Stimulated activated naive B cell treated with anti-CD40 and anti-IgM and Interleukin-4, amounts not matched to agents 10 μg/mL and 1 μg/mL and 100 μg/mL, for 72 hours (primary cell): ENCODE measurements at regions not wholly inside any gene's neighbourhood (a gene's known extent, or its start where the extent isn't known, plus 50 kb on each side); places are given as distances from the start of the nearest gene placed in this dataset.

Experiments
- ATAC-seq, 2 donors: fragments of 150-1000 bp; cut with Tn5 transposase; replicated peaks; 2 replicates each; pipeline ENCODE4 v1.10.0; 2021; ENCODE audit warnings: moderate library complexity in 1 of 2
- DNase-seq: peaks from one replicate; pipeline ENCODE4 v3.0.0; 2021
- H3K27ac Mint-ChIP-seq: one replicate; pipeline ENCODE4 v1.8.0; 2022; ENCODE audit warnings: mild to moderate bottlenecking, mixed read lengths
- H3K27me3 Mint-ChIP-seq, 2 donors: one replicate each; pipeline ENCODE4 v1.8.0; 2022; ENCODE audit warnings: mixed read lengths in 2 of 2
- H3K36me3 Mint-ChIP-seq, 2 donors: one replicate each; pipeline ENCODE4 v1.8.0; 2022; ENCODE audit warnings: mixed read lengths in 2 of 2, mild to moderate bottlenecking in 1 of 2
- H3K4me1 Mint-ChIP-seq, 2 donors: one replicate each; pipeline ENCODE4 v1.8.0; 2022; ENCODE audit warnings: mixed read lengths in 2 of 2, mild to moderate bottlenecking in 1 of 2
- H3K4me3 Mint-ChIP-seq, 2 donors: one replicate each; pipeline ENCODE4 v1.8.0; 2022; ENCODE audit warnings: mild to moderate bottlenecking in 2 of 2, mixed read lengths in 2 of 2, moderate library complexity in 1 of 2
- H3K9me3 Mint-ChIP-seq, 2 donors: one replicate each; pipeline ENCODE4 v1.8.0; 2022; ENCODE audit warnings: mixed read lengths in 2 of 2, mild to moderate bottlenecking in 1 of 2

DNA sequence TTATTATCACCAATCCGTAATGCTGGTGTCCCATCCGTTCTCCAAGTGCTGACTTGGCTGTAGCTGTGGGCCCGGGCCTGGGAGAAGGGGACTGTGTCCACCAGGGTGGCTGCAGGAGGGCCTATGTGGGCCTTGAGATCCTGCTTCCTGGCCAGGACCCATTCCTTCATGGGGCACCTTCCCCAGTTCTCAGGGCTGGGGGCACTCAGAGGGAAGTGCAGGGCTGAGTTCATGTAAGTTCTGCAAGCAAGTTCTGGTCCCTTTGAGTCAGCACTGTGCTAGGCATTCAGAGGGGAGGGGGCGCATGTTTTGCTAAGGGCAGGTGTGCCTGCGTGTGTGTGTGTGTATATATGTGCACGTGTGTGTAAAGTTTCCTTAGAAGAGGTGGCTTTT, 94.0 kb downstream of the GLI2 start:
- Mint-ChIP-seq H3K4me1 (no peaks in the 10 kb centered on the region), H3K27ac (no peak overlapping the region), H3K27me3 (no peaks in the 10 kb centered on the region), H3K4me3 (no peak overlapping the region), H3K36me3 (no peaks in the 10 kb centered on the region), H3K9me3 (no peaks in the 10 kb centered on the region)
- no peak for DNase-seq
- ATAC-seq = no peak

DNA sequence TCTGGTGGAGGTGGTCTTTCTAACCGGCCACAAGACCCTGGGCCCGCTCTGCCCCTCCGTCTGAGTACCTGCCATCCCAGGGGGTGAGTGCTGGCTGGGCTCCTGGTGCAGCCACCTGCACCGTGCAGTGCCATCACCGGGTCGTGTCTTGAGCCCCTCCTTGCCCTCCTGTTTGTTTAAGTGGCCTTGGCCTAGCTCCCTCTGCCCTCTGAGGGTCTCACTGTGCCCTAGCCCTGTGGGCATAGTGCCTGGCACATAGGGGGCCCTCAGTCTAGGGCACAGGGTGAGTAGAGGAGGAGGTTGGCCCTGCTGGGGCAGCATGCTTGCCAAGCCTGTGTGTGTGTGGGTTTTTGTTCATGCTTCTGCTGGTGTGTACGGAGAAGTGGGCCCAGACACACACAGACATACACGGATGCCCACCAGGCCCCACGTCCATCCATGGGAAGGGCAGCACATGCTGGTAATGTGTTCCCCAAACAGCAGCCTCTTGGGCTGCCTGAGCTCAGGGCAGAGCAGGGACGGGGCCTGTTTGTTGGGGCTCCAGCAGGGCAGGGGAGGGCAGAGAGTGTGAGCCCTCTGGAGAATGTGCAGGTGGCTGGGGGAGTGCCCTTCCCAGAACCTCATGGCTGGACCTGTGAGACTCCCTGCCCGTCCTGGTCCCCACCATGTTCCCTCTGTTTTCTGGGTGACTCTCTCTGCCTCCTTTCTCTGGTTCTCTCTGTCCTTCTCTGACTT, 94.6 kb downstream of the GLI2 start:
- Mint-ChIP-seq H3K27ac (no peak overlapping the region), H3K27me3 (no peaks in the 10 kb centered on the region), H3K4me1 (no peaks in the 10 kb centered on the region)

DNA sequence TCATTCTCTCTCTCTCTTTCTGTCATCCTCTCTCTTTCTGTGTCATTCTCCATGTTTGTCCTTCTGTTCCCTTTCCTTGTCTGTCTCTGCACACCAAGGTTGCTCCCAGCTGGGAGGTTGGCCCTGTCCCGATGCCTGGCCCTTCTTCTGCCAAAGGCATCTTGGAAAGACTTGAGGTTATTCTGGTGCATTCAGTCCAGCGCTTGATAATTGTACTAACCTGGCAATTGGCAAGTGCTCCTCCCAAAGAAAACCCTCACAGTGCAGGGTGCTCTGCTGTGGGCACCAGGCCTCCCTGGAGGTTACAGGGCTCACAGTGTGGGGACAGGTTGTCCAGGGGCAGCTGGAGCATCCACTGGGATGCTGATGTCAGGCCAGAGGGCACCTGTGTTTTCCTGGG, 95.4 kb downstream of the GLI2 start:
- H3K9me3 Mint-ChIP-seq = no peaks in the 10 kb centered on the region
- H3K27me3 Mint-ChIP-seq = no peaks in the 10 kb centered on the region
- ATAC-seq = no peak
- H3K4me1 Mint-ChIP-seq = no peaks in the 10 kb centered on the region
- no peak overlapping the region for H3K27ac Mint-ChIP-seq
- H3K36me3 Mint-ChIP-seq = no peaks in the 10 kb centered on the region
- DNase-seq = no peak
- no peak overlapping the region for H3K4me3 Mint-ChIP-seq

More for the DNA sequence above, 94.6 kb downstream of the GLI2 start:
- Mint-ChIP-seq H3K4me3 (no peak overlapping the region), H3K9me3 (no peaks in the 10 kb centered on the region), H3K36me3 (no peaks in the 10 kb centered on the region)
- ATAC-seq (peak in 1 of 2 donors; percentile 19), DNase-seq (no peak)

DNA sequence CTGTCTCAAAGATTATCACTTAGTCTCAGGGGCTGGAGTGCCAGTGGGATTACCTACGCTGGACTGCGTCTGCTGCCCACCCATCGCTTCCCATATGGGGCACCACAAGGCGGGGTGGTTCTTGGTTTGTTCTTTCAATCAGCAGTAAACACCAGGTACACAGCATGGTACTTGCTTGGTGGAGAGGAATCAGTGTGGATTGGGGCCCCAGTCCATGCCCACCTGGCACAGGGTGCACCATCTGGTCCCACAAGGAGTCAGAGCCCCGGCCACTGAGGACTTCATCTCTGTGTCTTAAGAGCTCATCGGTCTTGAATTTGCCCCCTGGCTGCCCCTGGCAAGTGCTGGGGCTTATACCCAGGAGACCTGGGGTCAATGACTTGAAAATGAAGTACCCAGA, 96.2 kb downstream of the GLI2 start:
- Mint-ChIP-seq H3K27ac (no peak overlapping the region), H3K27me3 (no peaks in the 10 kb centered on the region), H3K9me3 (no peaks in the 10 kb centered on the region), H3K4me1 (no peaks in the 10 kb centered on the region), H3K4me3 (no peak overlapping the region), H3K36me3 (no peaks in the 10 kb centered on the region)
- DNase-seq (no peak), ATAC-seq (no peak)

DNA sequence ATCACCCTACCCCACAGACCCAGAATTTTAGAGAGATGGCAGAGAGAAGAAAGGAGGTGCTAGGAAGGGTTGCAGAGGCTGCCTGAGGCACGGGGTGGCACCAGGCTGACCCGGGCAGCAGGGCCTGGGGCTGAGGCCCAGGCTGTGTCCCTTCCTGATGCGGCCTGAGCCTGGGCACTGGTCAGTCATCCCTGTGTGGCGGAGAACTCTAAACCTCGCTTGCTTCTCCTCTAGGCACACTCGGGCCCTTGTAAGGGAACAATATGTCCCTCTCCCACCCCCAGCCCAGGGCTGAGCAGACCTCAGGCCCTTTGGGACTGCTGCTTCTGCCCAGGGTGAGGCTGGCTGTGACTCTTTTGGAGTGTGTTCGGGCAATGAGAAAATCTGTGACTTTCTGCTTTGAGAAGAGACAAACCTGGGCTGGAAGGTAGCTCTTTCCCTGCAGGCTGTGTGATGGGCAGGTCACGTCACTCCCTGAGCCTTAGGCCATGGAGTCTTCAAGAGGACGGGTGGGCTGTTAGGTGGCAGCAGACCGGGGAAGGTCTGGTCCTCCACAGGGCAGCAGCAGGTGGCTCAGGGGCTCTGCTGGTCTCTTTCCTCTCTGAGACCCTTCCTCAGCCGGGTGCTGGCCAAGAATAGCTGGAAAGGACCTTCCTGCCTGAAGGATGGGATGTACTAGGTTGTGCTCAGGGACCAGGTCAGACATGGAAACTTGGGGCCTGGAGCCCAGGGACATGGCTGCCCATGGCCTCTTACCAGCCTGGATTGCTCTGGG, 96.8 kb downstream of the GLI2 start:
- Mint-ChIP-seq H3K27me3 (no peaks in the 10 kb centered on the region), H3K4me1 (no peaks in the 10 kb centered on the region), H3K4me3 (no peak overlapping the region), H3K27ac (no peak overlapping the region), H3K36me3 (no peaks in the 10 kb centered on the region), H3K9me3 (no peaks in the 10 kb centered on the region)
- DNase-seq = no peak
- ATAC-seq = no peak

DNA sequence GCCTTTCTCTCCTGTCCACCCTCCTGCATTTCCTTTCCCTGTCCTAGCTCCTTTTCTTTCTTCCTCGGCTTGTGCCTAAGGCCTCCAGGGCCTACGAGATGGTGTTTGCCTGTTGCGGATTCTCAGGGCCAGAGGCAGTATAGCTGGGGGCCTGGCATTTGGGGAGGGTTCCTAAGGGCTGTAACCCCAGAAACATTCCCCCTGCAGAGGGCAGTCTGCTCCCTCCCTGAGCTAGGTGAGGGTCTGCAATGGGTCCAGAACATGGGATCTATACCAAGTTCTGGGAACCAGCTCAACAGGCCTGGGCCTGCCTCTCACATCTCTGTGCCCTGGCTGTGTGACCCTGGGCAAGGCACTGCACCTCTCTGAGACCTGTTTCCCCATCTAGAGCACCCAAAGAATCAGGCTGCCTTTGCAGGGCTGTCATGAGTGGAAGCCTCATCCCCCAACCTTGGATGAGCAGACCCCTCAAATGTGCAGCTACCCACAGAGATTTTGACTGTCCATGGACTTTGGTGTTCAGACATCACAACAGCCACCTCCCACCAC, 97.5 kb downstream of the GLI2 start:
- H3K4me3 Mint-ChIP-seq = no peak overlapping the region
- no peaks in the 10 kb centered on the region for H3K27me3 Mint-ChIP-seq
- no peaks in the 10 kb centered on the region for H3K4me1 Mint-ChIP-seq
- no peak for DNase-seq
- no peak overlapping the region for H3K27ac Mint-ChIP-seq
- no peaks in the 10 kb centered on the region for H3K36me3 Mint-ChIP-seq
- H3K9me3 Mint-ChIP-seq = no peaks in the 10 kb centered on the region
- no peak for ATAC-seq

DNA sequence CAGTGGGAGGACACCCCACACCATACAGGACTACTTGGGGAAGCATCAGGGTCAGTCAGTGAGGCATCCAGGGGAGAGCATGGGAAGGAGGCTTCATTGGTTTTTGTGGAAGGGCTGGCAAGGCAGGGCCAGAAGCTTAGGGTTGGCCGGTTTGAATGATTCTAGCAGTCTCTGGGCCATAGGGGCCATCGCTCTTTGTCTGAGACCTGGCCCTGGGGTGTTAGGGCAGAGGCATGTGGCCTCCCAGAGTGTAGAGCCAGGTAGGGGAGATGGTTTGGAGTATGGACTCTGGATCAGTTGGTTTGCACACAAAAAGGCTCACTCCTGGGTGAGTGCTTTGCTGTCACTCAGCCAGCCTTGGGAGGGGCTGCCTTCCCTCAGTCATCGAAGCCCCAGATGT, 98.5 kb downstream of the GLI2 start:
- Mint-ChIP-seq H3K27me3 (no peaks in the 10 kb centered on the region), H3K27ac (no peak overlapping the region), H3K4me3 (no peak overlapping the region), H3K36me3 (no peaks in the 10 kb centered on the region), H3K4me1 (no peaks in the 10 kb centered on the region), H3K9me3 (no peaks in the 10 kb centered on the region)
- ATAC-seq (no peak), DNase-seq (no peak)

DNA sequence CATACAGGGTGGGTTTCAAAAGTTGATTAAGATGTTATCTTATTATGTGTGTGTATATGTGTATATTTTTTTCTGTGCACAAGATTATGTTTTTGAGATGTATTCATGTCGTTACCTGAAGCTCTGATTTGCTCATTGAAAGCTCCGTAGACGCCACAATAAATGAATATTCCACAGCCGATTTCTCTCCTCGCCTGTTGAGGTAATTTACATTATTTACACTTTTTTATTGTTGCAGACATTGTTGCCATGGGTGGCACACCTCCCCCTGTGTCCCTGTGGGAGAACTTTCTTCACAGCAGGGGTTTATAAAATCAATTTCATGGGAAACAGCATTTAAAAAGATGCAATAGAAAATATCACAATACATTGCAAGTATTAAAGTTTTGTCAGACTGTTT, 100.6 kb downstream of the GLI2 start:
- H3K36me3 Mint-ChIP-seq = no peaks in the 10 kb centered on the region
- ATAC-seq = no peak
- DNase-seq = no peak
- no peaks in the 10 kb centered on the region for H3K9me3 Mint-ChIP-seq
- H3K4me3 Mint-ChIP-seq = no peak overlapping the region
- no peaks in the 10 kb centered on the region for H3K4me1 Mint-ChIP-seq
- no peak overlapping the region for H3K27ac Mint-ChIP-seq
- H3K27me3 Mint-ChIP-seq = peaks cover 12 to 14% of the 10 kb centered on the region in 2 donors

DNA sequence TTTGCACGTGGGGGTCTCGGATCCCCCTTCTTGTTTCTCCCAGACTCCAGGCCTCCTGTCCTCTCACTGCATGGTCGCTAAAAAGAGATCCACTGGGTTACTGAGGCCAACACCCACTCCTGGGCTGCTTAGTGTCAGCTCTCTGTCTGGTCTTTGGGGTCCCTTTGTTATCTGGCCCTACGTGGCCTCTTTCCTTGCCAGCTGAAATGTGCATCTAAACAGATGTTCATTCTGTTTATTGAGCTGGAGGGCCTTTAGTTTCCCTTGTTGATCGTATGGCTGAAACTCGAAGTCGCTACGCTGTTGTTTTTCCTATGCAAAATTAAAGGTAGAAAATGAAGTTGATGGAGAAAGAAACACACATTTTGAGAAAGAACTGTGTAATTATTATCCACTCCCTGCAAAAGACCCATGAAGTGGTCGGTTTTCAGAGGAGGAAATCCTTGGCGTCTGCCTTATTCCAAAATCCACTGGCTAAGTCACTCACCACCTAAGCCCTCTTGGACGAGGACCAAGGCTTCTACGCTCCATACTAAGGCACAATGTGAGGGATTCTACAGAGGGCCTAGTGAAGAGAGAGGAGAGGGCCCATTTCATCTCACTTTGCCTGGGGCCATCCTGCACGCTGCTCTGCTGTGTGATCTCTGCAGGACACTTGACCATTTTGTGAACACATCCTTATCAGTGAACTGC, 105.3 kb downstream of the GLI2 start:
- no peaks in the 10 kb centered on the region for H3K9me3 Mint-ChIP-seq
- no peak for ATAC-seq

DNA sequence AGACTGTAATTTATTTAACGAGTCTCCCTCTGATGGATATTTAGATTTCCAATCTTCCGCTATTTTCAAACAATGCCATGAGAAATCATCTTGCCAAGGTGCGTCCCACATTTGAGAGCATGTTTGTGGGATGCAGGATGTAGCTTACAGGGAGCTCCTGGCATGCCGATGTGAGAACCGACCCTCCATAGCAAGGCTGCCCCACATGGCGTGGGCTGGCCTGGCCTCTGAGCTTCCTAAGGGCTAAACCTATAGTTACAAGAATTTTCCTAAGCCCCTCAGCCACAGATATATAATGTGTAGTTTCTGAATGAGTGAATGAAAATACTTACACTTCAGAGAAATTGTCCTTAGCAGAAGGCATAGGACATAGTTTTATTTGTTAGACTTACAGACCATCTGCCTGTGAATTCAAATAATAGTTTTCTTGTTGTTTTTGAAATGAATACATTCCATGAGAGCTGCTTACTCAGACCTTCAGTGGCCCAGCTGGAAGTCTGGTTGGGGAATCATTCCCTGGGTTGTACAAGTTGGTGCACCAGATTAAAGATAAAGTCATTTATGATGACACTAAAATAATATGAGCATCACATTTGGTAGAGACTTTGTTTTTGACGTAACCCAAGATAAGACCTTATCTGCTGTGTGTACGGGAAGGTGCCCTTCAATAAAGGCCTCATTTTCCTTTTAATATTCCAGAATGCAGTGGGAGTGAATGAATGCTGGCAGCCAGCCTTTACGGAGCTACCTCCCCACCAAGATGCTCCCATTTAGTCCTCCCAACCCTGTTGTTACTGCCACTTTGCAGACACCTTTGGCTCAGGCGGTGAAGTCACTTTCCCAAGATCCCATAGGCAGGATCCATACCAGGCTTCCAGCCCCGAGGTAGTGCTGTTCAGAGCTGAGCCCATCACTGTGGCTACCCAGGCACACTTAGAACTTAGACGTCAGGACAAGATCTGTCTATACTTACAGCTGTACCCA, 107.1 kb downstream of the GLI2 start:
- Mint-ChIP-seq H3K4me1 (no peaks in the 10 kb centered on the region), H3K9me3 (peaks cover 0 to 2% of the 10 kb centered on the region in 2 donors)
- DNase-seq = no peak

More for the DNA sequence above, 105.3 kb downstream of the GLI2 start:
- Mint-ChIP-seq H3K27ac (no peak overlapping the region), H3K27me3 (peaks cover 16 to 19% of the 10 kb centered on the region in 2 donors), H3K4me3 (no peak overlapping the region), H3K4me1 (no peaks in the 10 kb centered on the region), H3K36me3 (no peaks in the 10 kb centered on the region)
- DNase-seq = no peak

DNA sequence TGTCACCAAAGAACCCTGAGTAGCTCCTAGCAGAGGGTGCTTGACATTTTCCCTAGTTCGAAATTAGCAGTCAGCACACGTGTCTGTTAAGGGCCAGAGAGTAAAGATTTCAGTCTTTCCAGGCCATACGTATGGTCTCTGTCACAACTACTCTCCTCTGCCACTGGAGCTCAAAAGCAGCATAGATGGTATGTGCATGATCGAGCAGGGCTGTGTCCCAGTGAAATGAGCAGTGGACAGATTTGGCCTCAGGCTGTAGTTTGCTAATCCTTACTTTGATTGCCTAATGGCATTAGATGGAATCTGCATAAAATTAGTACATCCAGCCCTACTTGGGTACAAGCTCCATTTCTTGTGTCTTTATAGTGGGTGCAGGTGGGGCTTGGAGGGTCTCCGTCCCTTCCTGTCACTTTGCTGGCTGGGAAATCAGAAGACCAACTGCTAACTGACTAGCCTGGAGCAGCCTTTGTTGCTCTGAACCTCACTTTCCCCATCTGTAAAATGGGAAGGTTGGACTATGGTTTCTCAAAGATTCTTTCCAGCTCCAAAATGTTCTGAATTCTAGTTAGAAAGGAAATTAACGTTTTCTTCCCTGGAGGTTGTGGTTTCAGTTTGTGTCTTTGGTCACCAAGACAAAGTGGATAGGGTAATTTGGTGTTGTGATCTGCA, 108.5 kb downstream of the GLI2 start:
- peaks cover 0 to 2% of the 10 kb centered on the region in 2 donors for H3K36me3 Mint-ChIP-seq
- H3K9me3 Mint-ChIP-seq = peaks cover 6 to 10% of the 10 kb centered on the region in 2 donors
- peaks cover 16 to 19% of the 10 kb centered on the region in 2 donors for H3K27me3 Mint-ChIP-seq
- no peaks in the 10 kb centered on the region for H3K4me1 Mint-ChIP-seq
- ATAC-seq (no peak), DNase-seq (no peak)
- H3K27ac Mint-ChIP-seq = no peak overlapping the region
- H3K4me3 Mint-ChIP-seq = no peak overlapping the region

More for the DNA sequence above, 107.1 kb downstream of the GLI2 start:
- no peak for ATAC-seq
- Mint-ChIP-seq H3K27me3 (peaks cover 16 to 19% of the 10 kb centered on the region in 2 donors), H3K27ac (no peak overlapping the region), H3K4me3 (no peak overlapping the region), H3K36me3 (no peaks in the 10 kb centered on the region)

DNA sequence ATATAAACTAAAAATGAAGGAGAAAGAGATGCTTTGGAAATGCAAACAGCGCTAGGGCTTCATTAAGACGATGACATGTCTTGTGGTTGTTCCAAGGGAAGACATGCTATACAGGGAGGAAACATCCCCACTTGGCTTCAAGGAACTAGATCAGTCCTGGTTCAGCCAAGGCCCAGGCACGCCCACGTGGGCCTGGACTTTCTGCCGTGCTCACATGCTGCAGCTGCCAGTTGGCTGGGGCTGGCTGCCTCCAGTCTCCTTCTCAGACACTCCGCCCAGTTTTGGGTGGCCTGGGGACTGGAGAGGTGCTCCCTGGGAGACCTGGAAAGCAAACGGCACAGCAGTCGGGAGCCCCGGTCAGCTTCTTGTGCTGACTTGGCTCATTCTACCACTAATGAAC, 109.6 kb downstream of the GLI2 start:
- Mint-ChIP-seq H3K27ac (no peak overlapping the region), H3K9me3 (peaks cover 8 to 15% of the 10 kb centered on the region in 2 donors), H3K27me3 (peaks cover 11 to 13% of the 10 kb centered on the region in 2 donors), H3K36me3 (peaks cover 0 to 2% of the 10 kb centered on the region in 2 donors), H3K4me1 (no peaks in the 10 kb centered on the region), H3K4me3 (no peak overlapping the region)
- DNase-seq (no peak), ATAC-seq (no peak)

DNA sequence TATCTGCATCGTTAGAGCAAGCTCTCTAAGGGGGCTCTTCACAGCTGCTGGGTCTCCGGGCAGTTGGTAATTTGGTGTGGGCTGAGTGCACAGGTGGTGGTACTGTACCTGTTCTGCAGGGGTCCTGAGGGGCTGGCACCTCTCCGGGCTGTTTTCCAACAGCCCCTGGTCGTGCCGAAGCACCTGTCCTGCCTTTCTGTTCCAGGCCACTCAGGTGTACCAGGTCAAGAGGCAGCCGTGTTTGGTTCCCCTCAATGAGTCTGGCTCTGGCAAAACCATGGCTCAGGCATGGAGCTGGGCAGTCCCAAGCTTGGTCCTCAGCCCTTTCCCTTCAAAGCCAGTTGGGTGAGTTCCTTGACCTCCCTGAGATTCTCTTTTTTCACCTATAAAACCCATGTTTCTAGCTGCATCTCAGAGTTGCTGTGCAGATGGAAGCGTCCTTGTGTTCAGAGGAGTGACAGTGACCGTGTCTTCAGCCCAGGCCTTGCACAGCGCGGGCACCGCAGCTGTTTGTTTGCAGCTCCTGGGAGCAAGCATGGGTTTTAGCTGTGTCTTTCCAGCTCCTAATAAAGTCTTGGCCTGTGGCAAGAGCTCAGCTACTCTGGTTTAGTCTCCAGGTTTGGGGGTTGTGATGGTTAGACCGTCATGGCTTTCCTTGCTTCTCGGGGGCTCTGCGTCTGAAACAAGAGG, 110.9 kb downstream of the GLI2 start:
- ATAC-seq (no peak), DNase-seq (no peak)
- Mint-ChIP-seq H3K27ac (no peak overlapping the region), H3K9me3 (peaks cover 9 to 15% of the 10 kb centered on the region in 2 donors), H3K27me3 (peaks cover 1 to 2% of the 10 kb centered on the region in 2 donors), H3K36me3 (peaks cover 0 to 2% of the 10 kb centered on the region in 2 donors), H3K4me1 (no peaks in the 10 kb centered on the region), H3K4me3 (no peak overlapping the region)
